NCI-H82 treated with DMSO at 0.1 percent for 48 hours (cell line): ENCODE measurements at regions not wholly inside any gene's neighbourhood (a gene's known extent, or its start where the extent isn't known, plus 50 kb on each side); places are given as distances from the start of the nearest gene placed in this dataset.

Experiments
- DNase-seq: peaks from one replicate; lab custom pipeline; 2025; ENCODE audit not compliant: unreplicated experiment; lab: John Stamatoyannopoulos, UW

- DNase-seq: no peak
Measured at GRCh38 chr10:131810036-131810804, 90.6 kb upstream of the PPP2R2D start.

DNA sequence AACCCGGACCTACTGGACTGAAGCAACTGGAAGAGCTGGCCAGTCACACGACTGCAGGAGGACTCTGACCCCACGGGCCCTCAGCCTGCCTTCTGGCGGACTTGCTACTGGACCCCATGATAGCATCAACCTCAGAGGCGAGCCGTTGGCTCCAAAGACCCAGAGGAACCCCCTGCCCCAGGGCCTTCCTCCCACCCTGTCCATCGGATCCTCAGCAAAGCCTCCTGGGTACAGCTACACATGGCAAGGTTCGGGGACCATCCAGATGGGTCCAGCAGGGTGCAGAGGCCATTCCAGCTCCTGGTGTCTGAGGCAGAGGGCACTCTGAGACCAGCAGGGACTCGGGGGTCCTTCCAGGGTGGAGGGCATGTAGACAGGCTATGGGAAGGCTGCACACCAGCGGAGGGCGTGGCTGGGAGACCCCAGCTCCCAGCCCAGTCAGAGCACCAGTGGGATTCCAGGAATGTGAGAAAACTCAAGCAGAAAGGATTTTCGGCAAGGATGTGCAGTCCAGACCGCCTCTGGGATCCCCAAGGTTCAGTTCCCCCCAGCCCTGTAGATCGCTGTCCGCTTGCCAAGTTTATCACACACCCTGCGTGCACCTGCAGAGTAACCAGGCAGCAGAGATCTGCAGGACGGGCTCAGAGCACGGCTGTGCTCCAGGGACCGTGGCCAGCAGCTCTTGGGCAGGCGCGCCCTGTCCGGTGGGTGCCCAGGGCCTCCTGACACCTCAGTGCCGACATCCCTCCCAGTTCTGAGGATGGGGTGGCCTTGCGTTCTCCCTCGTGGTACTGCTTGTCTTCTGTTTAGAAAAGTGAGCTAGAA lies 89.8 kb upstream of the PPP2R2D start:
- no peak for DNase-seq

DNA sequence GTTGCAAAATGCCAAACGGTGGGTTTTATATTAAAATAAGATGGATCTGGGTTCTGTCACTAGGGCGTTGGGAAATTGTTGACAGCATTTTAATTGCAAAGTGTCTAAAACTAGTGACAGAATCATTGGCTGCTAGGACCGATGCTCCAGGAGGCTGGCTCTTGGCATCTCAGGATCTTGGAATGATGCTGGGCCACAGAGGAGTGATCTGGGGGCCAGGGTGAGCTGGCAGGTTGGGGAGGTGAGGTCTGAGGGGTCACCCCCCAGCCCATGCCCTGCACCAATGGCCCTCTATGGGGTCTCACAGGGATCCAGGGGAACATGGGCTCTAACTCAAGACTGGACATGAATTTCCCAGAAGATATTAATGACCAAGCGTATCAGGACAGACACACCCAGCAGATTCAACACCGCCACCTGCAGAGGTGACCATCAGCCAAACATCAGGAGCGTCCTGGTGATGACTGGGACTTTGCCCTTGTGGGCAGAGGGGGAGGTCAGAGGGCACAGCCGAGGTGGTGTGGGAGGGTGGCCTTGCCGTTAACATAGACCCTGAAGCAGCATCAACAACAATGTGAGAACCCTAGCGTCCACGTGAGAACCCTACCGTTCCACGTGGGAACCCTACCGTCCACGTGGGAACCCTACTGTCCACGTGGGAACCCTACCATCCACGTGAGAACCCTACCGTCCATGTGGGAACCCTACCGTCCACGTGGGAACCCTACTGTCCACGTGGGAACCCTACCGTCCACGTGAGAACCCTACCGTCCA lies 89.0 kb upstream of the PPP2R2D start:
- DNase-seq: no peak

DNA sequence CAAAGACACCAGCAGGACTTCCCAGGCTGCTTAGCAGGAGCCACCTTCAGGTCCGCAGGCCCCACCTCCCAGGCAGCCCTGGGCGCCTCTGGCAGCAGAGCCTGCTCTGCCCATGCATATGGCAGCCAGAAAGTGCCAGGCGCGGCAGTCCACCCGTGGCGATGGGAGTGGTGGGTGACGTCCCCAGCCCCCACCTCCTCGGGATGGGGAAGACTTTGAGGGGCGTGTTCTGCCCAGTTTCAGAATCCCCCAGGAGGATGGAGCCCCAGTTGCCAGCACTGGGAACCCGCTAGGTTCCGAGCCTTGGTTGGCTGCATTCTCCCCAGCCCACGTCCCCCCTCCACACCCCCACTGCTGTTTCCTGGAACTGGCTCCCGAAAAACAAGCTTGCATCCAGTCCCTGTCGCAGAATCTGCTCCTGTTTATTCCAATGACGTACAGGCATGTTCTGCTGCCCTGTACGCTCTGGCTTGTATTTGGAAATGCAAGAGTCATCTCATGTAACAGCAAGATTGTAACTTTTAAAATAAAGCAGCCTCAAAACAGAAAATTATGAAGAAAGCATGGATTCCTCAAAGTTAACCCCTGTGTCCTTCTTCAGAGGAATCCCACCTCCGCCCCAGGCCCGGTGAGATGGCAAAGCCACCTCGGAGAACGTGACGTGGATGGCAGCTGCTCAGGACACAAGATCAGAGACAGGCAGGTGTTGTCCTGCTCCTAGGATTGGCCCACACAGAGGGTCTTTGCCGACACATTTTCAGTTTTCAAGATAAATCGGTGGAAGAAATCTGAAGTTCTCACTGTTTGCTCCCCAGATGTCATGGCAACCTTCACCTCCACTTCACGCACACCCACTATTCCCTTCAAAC lies 87.8 kb upstream of the PPP2R2D start:
- DNase-seq: no peak

DNA sequence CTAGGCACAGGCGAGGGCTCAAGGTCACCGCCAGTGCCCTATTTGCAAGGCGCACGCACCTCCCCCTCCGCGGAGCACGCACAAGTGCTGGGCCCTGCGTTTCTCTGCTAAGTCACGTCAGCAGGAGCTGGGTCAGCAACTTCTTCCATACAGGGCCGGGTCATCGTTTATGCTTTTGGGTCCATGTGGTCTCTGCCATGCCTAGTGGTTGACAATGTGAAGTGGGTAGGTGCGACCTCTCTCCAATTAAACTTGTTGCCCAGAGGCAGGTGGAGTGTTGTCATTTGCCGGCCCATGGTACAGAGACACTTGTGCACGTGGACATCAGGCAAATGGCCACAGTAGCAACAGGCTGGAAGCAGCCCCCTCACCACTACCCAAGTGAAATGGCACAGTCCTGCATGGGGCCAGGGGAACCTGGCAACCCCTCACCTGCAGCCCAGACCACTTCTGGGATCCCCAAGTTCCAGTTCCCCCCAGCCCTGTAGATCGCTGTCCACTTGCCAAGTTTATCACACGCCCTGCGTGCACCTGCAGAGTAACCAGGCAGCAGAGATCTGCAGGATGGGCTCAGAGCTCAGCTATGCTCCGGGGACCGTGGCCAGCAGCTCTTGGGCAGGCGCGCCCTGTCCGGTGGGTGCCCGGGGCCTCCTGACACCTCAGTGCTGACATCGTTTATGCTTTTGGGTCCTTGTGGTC lies 86.1 kb upstream of the PPP2R2D start:
- DNase-seq: no peak

- DNase-seq: no peak
Measured at GRCh38 chr10:131815266-131816156, 85.3 kb upstream of the PPP2R2D start.

DNA sequence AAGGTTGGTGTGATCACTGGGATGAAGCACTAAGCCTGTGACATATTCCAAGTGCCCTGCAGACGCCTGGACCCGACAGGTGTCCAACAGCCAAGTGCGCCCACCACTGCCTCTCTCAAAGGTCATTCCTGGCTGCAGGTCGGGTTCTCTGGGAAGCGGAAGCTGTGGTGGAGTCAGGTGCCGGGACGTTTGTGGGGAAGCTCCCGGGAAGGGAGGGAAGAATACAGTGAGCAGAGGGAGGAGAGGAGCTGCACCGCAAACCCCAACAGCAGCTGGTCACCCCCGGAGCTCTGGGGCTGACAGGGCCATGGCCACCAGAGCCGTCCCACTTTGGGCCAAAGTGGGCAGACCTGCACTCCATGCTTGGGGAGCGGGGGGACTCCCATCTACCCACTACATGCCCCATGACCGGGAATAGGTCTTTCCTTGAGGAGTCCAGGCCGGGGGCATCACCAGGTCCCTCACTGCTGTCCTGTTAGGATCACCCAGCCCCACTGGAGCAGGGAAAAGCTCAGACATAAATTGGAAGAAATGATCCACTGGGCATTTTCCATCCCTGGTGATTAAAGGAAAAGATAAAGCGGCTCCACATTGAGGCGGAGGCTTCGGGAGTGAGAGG lies 84.5 kb upstream of the PPP2R2D start:
- DNase-seq: no peak

- DNase-seq: no peak
Measured at GRCh38 chr10:131816941-131817700, 83.7 kb upstream of the PPP2R2D start.

GRCh38 chr10:131817866-131818509 lies 82.8 kb upstream of the PPP2R2D start:
- no peak for DNase-seq

DNA sequence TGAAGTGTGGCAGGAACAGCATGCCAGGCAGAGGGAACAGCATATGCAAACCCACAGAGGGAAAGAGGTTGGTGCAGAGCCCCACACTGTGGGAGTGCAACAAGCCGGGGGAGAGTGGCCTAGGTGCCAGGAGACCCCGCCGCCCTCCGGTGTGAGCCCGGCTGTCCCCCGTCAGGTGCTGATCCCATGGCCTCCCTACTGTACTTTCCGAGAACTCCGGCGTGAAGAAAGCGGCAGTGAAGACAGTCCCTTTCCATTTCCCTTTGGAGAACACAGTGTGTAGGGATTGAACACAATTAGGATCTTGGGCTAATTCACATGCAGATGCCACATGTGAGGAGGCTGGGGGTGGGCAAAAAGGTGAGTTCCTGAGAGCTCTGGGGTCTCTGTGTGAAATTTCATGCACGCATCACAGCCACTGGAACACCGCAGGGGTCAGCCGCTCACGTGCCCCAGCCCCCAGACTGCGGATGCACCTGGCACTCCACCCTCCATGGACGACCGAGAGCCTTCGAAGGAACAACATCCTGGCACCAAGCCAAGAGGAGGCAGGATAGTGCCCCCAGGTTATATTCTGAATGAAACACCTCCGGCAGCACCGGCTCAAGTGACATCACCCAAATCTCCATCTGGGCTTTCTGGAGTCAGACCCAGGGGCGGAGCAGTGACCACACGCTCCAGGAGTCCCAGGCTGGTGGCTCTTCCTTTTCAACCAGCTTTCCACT lies 82.1 kb upstream of the PPP2R2D start:
- DNase-seq: no peak

DNA sequence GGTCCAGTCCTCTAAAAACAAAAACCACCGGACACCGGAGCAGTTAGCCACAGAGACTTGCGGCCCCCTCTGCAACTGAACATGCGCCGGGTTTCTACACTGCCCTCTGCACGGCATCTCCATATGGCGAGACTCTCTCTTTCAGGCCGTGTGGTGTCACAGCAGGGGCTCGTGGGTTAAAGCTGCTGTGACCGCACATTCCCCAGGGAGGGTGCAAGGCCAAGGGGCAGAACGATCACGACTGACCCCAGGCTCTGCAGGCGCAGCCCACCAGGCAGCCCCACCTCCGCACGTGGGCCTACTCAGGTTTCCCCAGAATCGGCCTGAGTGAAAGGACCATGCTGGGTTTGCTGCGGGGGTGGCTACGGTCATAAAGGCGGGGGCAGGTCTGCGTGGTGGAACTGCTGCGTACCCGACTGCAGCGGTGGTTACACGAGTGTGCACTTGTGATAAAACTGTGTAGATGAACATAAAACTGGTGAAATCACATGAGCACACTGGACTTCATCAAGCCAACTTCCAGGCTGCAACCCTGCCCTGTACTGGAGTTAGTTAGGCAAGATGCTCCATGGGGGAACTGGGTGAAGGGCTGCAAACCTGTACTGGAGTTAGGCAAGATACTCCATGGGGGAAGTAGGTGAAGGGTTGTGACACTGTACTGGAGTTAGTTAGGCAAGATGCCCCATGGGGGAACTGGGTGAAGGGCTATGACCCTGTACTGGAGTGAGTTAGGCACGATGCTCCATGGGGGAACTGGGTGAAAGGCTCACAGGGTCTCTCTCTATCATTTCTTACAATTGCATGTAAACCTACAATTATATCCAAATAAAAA lies 81.4 kb upstream of the PPP2R2D start:
- DNase-seq: no peak

DNA sequence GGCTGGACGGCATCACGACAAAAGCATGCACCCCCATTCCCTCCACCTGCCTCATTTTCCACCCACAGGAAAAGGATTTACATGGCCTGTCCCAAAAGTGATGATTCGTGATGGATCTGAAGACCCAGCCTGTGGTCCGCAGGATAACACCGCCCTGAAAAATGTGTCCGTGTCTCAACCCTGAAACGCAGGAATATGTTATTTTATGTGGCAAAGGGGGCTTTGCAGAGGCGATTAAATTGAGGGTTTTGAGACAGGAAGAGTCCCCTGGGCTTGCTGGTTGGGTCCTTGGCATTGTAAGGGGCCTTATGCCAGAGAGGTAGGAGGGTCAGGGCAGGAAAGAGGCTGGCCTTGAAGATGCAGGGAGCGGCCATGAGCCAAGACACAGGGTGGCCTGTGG lies 80.2 kb upstream of the PPP2R2D start:
- DNase-seq: no peak

GRCh38 chr10:131821378-131822012 lies 79.3 kb upstream of the PPP2R2D start:
- DNase-seq: no peak

GRCh38 chr10:131822013-131822691 lies 78.7 kb upstream of the PPP2R2D start:
- no peak for DNase-seq
